ENCODE measurements at regions not wholly inside any gene's neighbourhood (a gene's known extent, or its start where the extent isn't known, plus 50 kb on each side); places are given as distances from the start of the nearest gene placed in this dataset.

DNA sequence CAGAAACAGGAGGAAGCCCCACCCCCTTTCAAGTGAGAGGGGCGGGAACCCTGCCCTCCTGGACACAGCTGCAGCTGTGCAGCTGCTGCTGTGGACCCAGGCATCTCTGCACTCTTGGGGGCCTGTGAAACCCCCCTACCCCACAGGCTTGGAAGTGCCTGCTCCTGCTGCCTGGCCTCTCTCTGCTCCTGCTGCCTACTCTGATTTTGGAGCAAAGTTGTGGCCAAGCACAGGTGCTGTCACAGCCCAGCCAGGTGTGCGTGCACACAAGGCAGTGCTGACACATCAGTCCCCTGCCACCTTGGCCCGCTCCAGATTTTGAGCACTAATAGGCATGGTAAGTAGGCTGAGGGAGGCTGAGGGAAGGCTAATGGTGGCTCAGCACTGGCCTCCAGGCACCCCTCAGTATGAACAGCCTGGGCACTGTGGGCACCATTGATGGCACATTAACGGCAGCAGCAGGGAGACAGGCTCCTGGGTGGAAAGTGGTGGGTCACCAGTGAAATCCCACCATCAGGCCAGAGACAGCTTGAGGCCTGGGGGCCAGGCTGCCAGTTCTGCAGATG is 890.9 kb downstream of the GBE1 start:
- no peak for DNase-seq (ENCODE audit: low spot score)
- TF ChIP-seq, protein P1, sequence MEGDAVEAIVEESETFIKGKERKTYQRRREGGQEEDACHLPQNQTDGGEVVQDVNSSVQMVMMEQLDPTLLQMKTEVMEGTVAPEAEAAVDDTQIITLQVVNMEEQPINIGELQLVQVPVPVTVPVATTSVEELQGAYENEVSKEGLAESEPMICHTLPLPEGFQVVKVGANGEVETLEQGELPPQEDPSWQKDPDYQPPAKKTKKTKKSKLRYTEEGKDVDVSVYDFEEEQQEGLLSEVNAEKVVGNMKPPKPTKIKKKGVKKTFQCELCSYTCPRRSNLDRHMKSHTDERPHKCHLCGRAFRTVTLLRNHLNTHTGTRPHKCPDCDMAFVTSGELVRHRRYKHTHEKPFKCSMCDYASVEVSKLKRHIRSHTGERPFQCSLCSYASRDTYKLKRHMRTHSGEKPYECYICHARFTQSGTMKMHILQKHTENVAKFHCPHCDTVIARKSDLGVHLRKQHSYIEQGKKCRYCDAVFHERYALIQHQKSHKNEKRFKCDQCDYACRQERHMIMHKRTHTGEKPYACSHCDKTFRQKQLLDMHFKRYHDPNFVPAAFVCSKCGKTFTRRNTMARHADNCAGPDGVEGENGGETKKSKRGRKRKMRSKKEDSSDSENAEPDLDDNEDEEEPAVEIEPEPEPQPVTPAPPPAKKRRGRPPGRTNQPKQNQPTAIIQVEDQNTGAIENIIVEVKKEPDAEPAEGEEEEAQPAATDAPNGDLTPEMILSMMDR (IDR thresholded peaks at IDR 0.05; ENCODE audit: extremely low read depth, missing control alignments): no peak

DNA sequence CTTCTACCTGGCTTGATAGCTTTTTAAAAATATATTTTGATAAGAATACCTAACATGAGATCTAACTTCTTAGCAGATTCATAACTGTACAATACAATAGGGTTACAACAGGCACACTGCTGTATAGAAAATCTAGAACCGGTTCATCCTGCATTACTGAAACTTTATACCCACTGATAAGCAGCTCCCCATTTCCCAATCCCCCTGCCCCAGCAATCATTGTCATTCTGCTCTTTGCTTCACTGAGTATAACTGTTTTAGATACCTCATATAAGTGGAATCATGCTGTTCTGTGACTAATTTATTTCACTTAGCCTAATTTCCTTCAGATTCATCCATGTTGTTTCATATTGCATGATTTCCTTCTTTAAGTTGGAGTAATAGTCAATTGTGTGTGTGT is 906.0 kb downstream of the GBE1 start:
- no peak for DNase-seq (ENCODE audit: low spot score)

GRCh38 chr3:80836395-80836794 is 925.0 kb downstream of the GBE1 start:
- TF ChIP-seq, protein P1 (IDR thresholded peaks at IDR 0.05; ENCODE audit: extremely low read depth, missing control alignments): no peak
- no peak for DNase-seq (ENCODE audit: low spot score)

More for the DNA sequence above, 906.0 kb downstream of the GBE1 start:
- TF ChIP-seq, protein P1 (IDR thresholded peaks at IDR 0.05; ENCODE audit: extremely low read depth, missing control alignments): no peak

DNA sequence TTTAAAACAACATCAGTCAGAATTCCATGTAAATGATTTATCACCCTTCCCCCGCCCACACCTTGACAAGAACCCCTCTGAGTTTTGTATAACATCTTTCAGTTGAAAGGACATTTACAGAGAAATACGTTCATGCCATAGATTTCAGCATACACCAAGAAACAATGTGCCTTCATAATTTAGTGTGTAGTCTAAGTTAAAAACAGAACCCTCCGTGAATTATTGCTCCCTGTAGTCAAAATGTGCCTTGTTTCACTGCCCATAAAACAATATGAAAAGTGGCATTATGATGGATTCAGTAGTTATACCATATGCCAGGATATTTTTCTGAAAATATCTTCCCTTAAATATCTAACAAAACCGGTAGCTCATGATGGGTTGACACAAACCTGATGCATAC is 953.9 kb downstream of the GBE1 start:
- DNase-seq (ENCODE audit: low spot score): no peak
- TF ChIP-seq, protein P1 (IDR thresholded peaks at IDR 0.05; ENCODE audit: extremely low read depth, missing control alignments): no peak

- TF ChIP-seq, protein P1 (IDR thresholded peaks at IDR 0.05; ENCODE audit: extremely low read depth, missing control alignments): no peak
Observed at GRCh38 chr3:80806673-80807072, 954.8 kb downstream of the GBE1 start.

DNA sequence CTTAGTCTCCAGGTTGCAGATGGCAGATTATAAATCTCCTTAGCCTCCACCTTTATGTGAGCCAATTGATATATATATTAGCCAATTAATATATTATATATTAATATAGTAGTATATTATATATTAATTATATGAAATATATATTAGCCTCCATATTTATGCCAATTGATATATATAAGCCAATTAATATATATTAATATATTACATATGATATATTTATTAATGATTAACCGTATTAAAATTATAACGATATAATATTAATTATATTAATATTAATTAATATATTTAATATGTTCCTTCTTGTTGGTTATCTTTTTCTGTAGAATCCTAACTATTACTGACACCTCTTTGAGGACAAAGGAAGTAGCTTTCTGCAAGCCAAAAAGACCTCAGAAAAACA is 972.5 kb downstream of the GBE1 start:
- TF ChIP-seq, protein P1 (IDR thresholded peaks at IDR 0.05; ENCODE audit: extremely low read depth, missing control alignments): no peak

More at GRCh38 chr3:80806673-80807072, 954.8 kb downstream of the GBE1 start:
- DNase-seq (ENCODE audit: low spot score): no peak

DNA sequence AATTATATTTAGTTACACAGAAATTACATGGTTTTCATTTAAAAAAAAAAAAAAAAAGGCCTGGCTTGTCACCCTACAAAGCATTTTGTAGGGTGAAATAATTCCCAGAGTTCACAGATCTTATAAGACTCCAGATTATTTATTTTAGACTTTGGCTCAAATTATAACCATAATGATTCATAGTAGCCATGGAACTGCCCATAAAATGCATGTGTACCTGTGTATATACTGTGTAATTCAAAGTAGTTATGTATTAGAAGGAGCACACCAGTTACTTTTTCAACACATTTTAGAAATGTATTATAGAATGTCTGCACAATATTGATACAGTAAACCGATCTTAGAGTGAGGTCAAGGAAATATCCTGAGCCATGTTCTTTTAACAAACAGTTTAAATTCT is 975.6 kb downstream of the GBE1 start:
- DNase-seq (ENCODE audit: low spot score): no peak
- TF ChIP-seq, protein P1 (IDR thresholded peaks at IDR 0.05; ENCODE audit: extremely low read depth, missing control alignments): no peak

More for the DNA sequence above, 972.5 kb downstream of the GBE1 start:
- no peak for DNase-seq (ENCODE audit: low spot score)

Measured in GM20000 (cell line).